Jurkat, Clone E6-1 (cell line): ENCODE measurements at regions not wholly inside any gene's neighbourhood (a gene's known extent, or its start where the extent isn't known, plus 50 kb on each side); places are given as distances from the start of the nearest gene placed in this dataset.
A peak's percentile ranks its signal among the peaks of the same experiment; 100 is the strongest.
"Not testable (repeated sequence)": the region's sequence is repeated elsewhere in the genome, so short reads cannot be mapped to it uniquely, and the experiment has no call there.

Experiments
- DNase-seq: peaks from one replicate; pipeline ENCODE4 v3.0.0-alpha.2; 2011; ENCODE audit warnings: low read depth, low spot score
- H3K4me3 ChIP-seq: 2 replicates; pipeline ENCODE4 v1.5.1; 2011; ENCODE audit warnings: mild to moderate bottlenecking, low read length, control low read depth, moderate library complexity

- H3K4me3 ChIP-seq: no peak overlapping the region
- no peak for DNase-seq
These were observed 123.4 kb upstream of the ZNF746 start for GRCh38 chr7:149620961-149621360.

DNA sequence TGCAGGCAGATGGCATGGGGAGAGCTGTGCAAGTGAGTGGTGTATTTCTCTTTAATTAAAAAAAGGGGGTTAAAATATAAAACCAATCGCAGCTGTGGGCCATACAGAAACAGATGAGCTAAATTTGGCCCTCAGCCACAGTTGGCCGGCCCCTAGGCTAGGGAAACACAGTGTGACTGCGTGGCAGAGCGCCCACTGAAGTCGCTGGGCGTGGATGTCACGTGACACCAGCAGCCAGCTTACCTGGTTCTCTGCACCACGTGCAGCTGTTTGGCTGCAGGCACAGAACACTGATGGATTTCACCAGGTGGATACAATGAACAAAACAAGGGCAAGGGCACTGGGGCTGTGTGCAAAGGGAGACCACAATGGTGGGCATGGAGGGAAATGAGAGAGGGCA, 119.3 kb upstream of the ZNF746 start:
- DNase-seq: no peak

GRCh38 chr7:149615690-149616270, 118.2 kb upstream of the ZNF746 start:
- H3K4me3 ChIP-seq: no peak overlapping the region
- no peak for DNase-seq

More for the DNA sequence above, 119.3 kb upstream of the ZNF746 start:
- no peak overlapping the region for H3K4me3 ChIP-seq

- H3K4me3 ChIP-seq: no peak overlapping the region
- no peak for DNase-seq
These were observed 112.9 kb upstream of the ZNF746 start for GRCh38 chr7:149610441-149611011.

DNA sequence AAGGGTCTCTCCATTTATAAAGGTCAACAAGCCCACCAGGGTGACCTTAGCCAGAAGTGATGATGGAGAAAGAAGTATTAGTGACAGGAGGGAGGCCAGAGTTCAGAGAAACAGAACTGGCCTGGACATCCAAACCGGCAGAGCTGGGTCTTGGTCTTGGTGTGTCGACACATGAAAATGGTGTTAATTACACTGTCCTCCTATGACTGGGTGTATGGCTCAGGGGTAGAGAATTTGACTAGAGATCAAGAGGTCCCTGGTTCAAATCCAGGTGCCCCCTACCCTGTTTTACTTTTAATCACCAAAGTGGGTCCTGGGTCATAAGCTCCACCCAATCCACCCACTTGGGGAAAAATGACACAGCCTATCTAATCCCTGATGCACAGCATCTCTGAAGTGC, 110.6 kb upstream of the ZNF746 start:
- no peak overlapping the region for H3K4me3 ChIP-seq
- no peak for DNase-seq

GRCh38 chr7:149607683-149608082, 110.1 kb upstream of the ZNF746 start:
- DNase-seq: no peak
- no peak overlapping the region for H3K4me3 ChIP-seq

GRCh38 chr7:149606826-149607225, 109.2 kb upstream of the ZNF746 start:
- no peak for DNase-seq
- no peak overlapping the region for H3K4me3 ChIP-seq

GRCh38 chr7:149605696-149606095, 108.1 kb upstream of the ZNF746 start:
- DNase-seq: no peak
- H3K4me3 ChIP-seq: no peak overlapping the region

DNA sequence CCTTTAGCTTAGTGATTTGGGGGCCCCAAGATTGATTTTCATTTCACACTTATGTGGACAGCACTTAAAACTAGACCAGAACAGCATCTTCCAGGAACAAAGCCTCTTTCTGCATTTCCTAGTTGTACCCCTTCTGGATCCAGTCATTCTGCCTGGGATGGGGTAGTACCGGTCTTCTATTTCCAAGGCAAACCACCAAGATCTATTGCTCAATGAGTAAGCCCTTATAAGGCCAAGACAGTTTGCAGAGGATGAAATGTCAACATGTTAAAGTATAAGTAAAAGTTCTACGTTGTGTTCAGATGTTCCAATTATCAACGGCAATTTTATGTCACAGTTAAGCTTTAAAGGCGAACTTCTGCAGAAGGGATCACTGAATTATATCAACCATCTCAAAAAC, 106.9 kb upstream of the ZNF746 start:
- no peak overlapping the region for H3K4me3 ChIP-seq
- no peak for DNase-seq

DNA sequence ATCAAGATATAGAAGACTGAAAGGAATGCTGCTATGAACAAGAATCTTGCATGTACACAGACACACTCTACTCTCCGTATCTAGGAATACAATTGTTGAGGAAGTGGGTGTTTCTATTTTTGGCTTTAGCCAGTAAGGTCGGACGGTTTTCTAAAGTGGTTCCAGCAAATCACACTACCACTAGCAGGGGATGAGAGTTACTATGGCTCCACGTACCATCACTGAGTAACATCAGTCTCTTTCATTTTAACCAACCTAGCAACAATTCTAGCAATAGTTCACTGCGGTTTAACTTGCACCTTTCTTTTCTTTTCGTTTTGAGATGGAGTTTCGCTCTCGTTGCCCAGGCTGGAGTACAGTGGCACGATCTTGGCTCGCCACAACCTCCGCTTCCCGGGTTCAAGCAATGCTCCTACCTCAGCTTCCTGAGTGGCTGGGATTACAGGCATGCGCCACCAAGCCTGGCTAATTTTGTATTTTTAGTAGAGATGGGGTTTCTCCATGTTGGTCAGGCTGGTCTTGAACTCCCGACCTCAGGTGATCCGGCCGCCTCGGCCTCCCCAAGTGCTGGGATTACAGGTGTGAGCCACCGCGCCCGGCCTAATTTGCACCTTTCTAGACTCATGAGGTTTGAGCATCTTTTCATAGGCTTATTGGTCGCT, 103.2 kb upstream of the ZNF746 start:
- peak; percentile 81 for DNase-seq
- H3K4me3 ChIP-seq: peak overlapping the region; percentile 40

GRCh38 chr7:149599636-149600206, 102.1 kb upstream of the ZNF746 start:
- peak; percentile 80 for DNase-seq
- H3K4me3 ChIP-seq: peak overlapping the region; percentile 40

- H3K4me3 ChIP-seq: no peak overlapping the region
- peak; percentile 46 for DNase-seq
These were observed 101.2 kb upstream of the ZNF746 start for GRCh38 chr7:149598721-149599308.

- H3K4me3 ChIP-seq, DNase-seq: not testable (repeated sequence)
These were observed 100.2 kb upstream of the ZNF746 start for GRCh38 chr7:149597789-149598188.

GRCh38 chr7:149595541-149595940, 97.9 kb upstream of the ZNF746 start:
- no peak overlapping the region for H3K4me3 ChIP-seq

GRCh38 chr7:149595078-149595477, 97.5 kb upstream of the ZNF746 start:
- no peak for DNase-seq
- no peak overlapping the region for H3K4me3 ChIP-seq

More at GRCh38 chr7:149595541-149595940, 97.9 kb upstream of the ZNF746 start:
- no peak for DNase-seq

- DNase-seq: no peak
- no peak overlapping the region for H3K4me3 ChIP-seq
These were observed 91.3 kb upstream of the ZNF746 start for GRCh38 chr7:149588930-149589329.

GRCh38 chr7:149586646-149587645, 89.3 kb upstream of the ZNF746 start:
- H3K4me3 ChIP-seq: no peak overlapping the region
- no peak for DNase-seq

DNA sequence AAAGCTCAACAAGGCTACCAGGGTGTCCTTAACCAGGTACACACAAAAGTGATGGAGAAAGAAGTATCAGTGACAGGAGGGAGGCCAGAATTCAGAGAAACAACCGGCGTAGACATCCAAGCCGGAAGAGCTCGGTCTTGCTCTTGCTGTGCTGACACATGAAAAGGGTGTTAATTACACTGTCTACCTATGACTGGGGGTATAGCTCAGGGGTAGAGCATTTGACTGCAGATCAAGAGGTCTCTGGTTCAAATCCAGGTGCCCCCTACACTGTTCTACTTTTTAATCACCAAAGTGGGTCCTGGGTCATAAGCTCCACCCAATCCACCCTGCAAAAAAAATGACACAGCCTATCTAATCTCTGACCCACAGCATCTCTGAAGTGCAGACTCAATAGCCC, 86.9 kb upstream of the ZNF746 start:
- H3K4me3 ChIP-seq: no peak overlapping the region
- no peak for DNase-seq

- H3K4me3 ChIP-seq: no peak overlapping the region
- no peak for DNase-seq
These were observed 86.4 kb upstream of the ZNF746 start for GRCh38 chr7:149584009-149584408.
